Gastrocnemius medialis (tissue), 4 donors: ENCODE measurements at regions not wholly inside any gene's neighbourhood (a gene's known extent, or its start where the extent isn't known, plus 50 kb on each side); places are given as distances from the start of the nearest gene placed in this dataset.

ENCODE experiments used
- CTCF ChIP-seq, 5 experiments: fragments of 450-650 bp in 3 of 5; fragments of 200-600 bp in 2 of 5; sonication (generic) in 2 of 5; IDR thresholded peaks in 4 of 5; conservative IDR thresholded peaks in 1 of 5; 1 replicate in 4 of 5; 2 replicates in 1 of 5; pipeline ENCODE4 v1.5.1; 2016 to 2019; ENCODE audit warnings: antibody characterized with exemption in 5 of 5, mild to moderate bottlenecking in 3 of 5, moderate library complexity in 3 of 5
- POLR2A ChIP-seq, 2 donors: fragments of 450-650 bp; IDR thresholded peaks; one replicate each; pipeline ENCODE4 v1.6.1; 2017; ENCODE audit warnings: antibody characterized with exemption in 2 of 2, mild to moderate bottlenecking in 2 of 2, moderate library complexity in 2 of 2

- TF ChIP-seq CTCF (IDR thresholded peaks at IDR 0.05 in 4 of 5, conservative IDR thresholded peaks at IDR 0.05 in 1 of 5) (no peak), POLR2A (IDR thresholded peaks at IDR 0.05) (no peak)
Measured at GRCh38 chr19:20289186-20289585, 122.2 kb downstream of the ZNF486 start.
